HEK293 (cell line): ENCODE measurements at regions not wholly inside any gene's neighbourhood (a gene's known extent, or its start where the extent isn't known, plus 50 kb on each side); places are given as distances from the start of the nearest gene placed in this dataset.

Experiments used
- CTCF ChIA-PET: fragments of 350-600 bp; formaldehyde crosslinking; extraction: SDS; loops from one replicate; lab custom pipeline; 2021; ENCODE audit warnings: antibody characterized with exemption; lab: Yijun Ruan, JAX
- POLR2A ChIA-PET: fragments of 300-600 bp; formaldehyde crosslinking; extraction: SDS; loops from one replicate; lab custom pipeline; 2020; ENCODE audit warnings: antibody characterized with exemption, inconsistent platforms; lab: Yijun Ruan, JAX
- H3K27ac ChIP-seq: fragments of 200-500 bp; sonication (Bioruptor generic); 2 replicates; pipeline ENCODE4 v1.5.1; 2014; ENCODE audit warnings: low read depth, low read length, control low read depth, inconsistent platforms; ENCODE audit errors: extremely low read depth
- H3K36me3 ChIP-seq, 2 experiments: fragments of 200-500 bp in 1 of 2; sonication (Bioruptor generic) in 1 of 2; 1 replicate in 1 of 2; 2 replicates in 1 of 2; pipeline ENCODE4 v1.5.1; 2014 to 2017; ENCODE audit warnings: inconsistent platforms in 2 of 2, low read length in 2 of 2; ENCODE audit not compliant: control insufficient read depth in 2 of 2, insufficient read depth in 1 of 2
- H3K4me1 ChIP-seq: fragments of 200-500 bp; sonication (Bioruptor generic); 2 replicates; pipeline ENCODE4 v1.5.1; 2014; ENCODE audit warnings: mild to moderate bottlenecking, low read length, inconsistent platforms; ENCODE audit not compliant: control insufficient read depth, insufficient read depth
- H3K4me3 ChIP-seq: 2 replicates; pipeline ENCODE4 v1.5.1; 2011; ENCODE audit warnings: low read depth, mild to moderate bottlenecking, control low read depth, low read length, moderate library complexity
- H3K9me3 ChIP-seq: fragments of 200-500 bp; sonication (Bioruptor generic); 2 replicates; pipeline ENCODE4 v1.5.1; 2014; ENCODE audit warnings: low read depth, low read length, inconsistent platforms; ENCODE audit not compliant: control insufficient read depth, insufficient read depth
- FEZF1 ChIP-seq: fragments of 450-650 bp; formaldehyde crosslinking; IDR thresholded peaks from 2 replicates; pipeline ENCODE4 v1.5.1; 2016; ENCODE audit warnings: missing biosample characterization, missing genetic modification characterization
- GFI1B ChIP-seq: fragments of 450-650 bp; formaldehyde crosslinking; IDR thresholded peaks from 2 replicates; pipeline ENCODE4 v1.5.1; 2016; ENCODE audit warnings: missing biosample characterization, missing genetic modification characterization
- HOXC10 ChIP-seq: sonication (generic); formaldehyde crosslinking; IDR thresholded peaks from 2 replicates; pipeline ENCODE4 v1.8.1; 2023; ENCODE audit warnings: mild to moderate bottlenecking, missing genetic modification reagents
- SP2 ChIP-seq: fragments of 450-650 bp; formaldehyde crosslinking; IDR thresholded peaks from 2 replicates; pipeline ENCODE4 v1.5.1; 2016; ENCODE audit warnings: missing biosample characterization, missing genetic modification characterization
- ZBTB1 ChIP-seq: fragments of 450-650 bp; formaldehyde crosslinking; IDR thresholded peaks from 2 replicates; pipeline ENCODE4 v1.5.1; 2016; ENCODE audit warnings: missing biosample characterization, missing genetic modification characterization
- ZBTB11 ChIP-seq: fragments of 450-650 bp; formaldehyde crosslinking; conservative IDR thresholded peaks from 2 replicates; pipeline ENCODE4 v1.5.1; 2016; ENCODE audit warnings: low read depth, missing biosample characterization, missing genetic modification characterization
- ZBTB20 ChIP-seq: fragments of 450-650 bp; formaldehyde crosslinking; IDR thresholded peaks from 2 replicates; pipeline ENCODE4 v1.5.1; 2016; ENCODE audit warnings: missing biosample characterization, missing genetic modification characterization
- ZBTB21 ChIP-seq: fragments of 450-650 bp; formaldehyde crosslinking; IDR thresholded peaks from 2 replicates; pipeline ENCODE4 v1.5.1; 2017; ENCODE audit warnings: missing biosample characterization, missing genetic modification characterization
- ZBTB6 ChIP-seq: fragments of 450-650 bp; formaldehyde crosslinking; IDR thresholded peaks from 2 replicates; pipeline ENCODE4 v1.5.1; 2017; ENCODE audit warnings: missing biosample characterization, missing genetic modification characterization
- ZNF155 ChIP-seq: fragments of 450-650 bp; formaldehyde crosslinking; IDR thresholded peaks from 2 replicates; pipeline ENCODE4 v1.5.1; 2016; ENCODE audit warnings: missing biosample characterization, missing genetic modification characterization
- ZNF280D ChIP-seq: fragments of 450-650 bp; formaldehyde crosslinking; IDR thresholded peaks from 2 replicates; pipeline ENCODE4 v1.5.1; 2016; ENCODE audit warnings: missing biosample characterization, missing genetic modification characterization
- ZNF37A ChIP-seq: fragments of 450-650 bp; IDR thresholded peaks from 2 replicates; pipeline ENCODE4 v1.5.1; 2018; ENCODE audit warnings: missing biosample characterization, missing genetic modification characterization
- ZNF404 ChIP-seq: fragments of 450-650 bp; formaldehyde crosslinking; IDR thresholded peaks from 2 replicates; pipeline ENCODE4 v1.5.1; 2017; ENCODE audit warnings: missing biosample characterization, missing genetic modification characterization
- ZNF423 ChIP-seq: fragments of 450-650 bp; formaldehyde crosslinking; IDR thresholded peaks from 2 replicates; pipeline ENCODE4 v1.5.1; 2016; ENCODE audit warnings: missing biosample characterization, missing genetic modification characterization
- ZNF433 ChIP-seq: fragments of 450-650 bp; formaldehyde crosslinking; IDR thresholded peaks from 2 replicates; pipeline ENCODE4 v1.5.1; 2016; ENCODE audit warnings: missing biosample characterization, missing genetic modification characterization, low read depth
- ZNF555 ChIP-seq: fragments of 450-650 bp; formaldehyde crosslinking; conservative IDR thresholded peaks from 2 replicates; pipeline ENCODE4 v1.5.1; 2017; ENCODE audit warnings: missing biosample characterization, mild to moderate bottlenecking, missing genetic modification characterization, inconsistent platforms
- ZSCAN18 ChIP-seq: fragments of 450-650 bp; formaldehyde crosslinking; IDR thresholded peaks from 2 replicates; pipeline ENCODE4 v1.5.1; 2016; ENCODE audit warnings: missing biosample characterization, missing genetic modification characterization

- POLR2A ChIA-PET = no interaction called here
- H3K36me3 ChIP-seq = no peaks in the 10 kb centered on the region
These were observed 50.0 kb upstream of the ARHGAP18 start for GRCh38 chr6:129759796-129760605.

More at GRCh38 chr6:129759796-129760605, 50.0 kb upstream of the ARHGAP18 start:
- Histone ChIP-seq H3K4me3 (no peak overlapping the region), H3K9me3 (no peaks in the 10 kb centered on the region), H3K4me1 (no peaks in the 10 kb centered on the region), H3K27ac (no peak overlapping the region)
- CTCF ChIA-PET = interaction anchor here (0.6 to 1.1 kb wide), 3 partner anchors 15 to 1630 kb away, joined by 3 to 16 read pairs (median 3); no protein-coding TSS in a partner anchor
- TF ChIP-seq ZNF433 (tag by site-specific recombination) (no peak), GFI1B (no peak), ZBTB1 (no peak), ZBTB6 (tag by site-specific recombination) (no peak), SP2 (tag by site-specific recombination) (no peak), ZBTB21 (no peak), ZNF37A (no peak), ZNF423 (tag by site-specific recombination) (no peak), ZNF155 (tag by site-specific recombination) (no peak), ZBTB20 (tag by site-specific recombination) (no peak), ZBTB11 (tag by site-specific recombination) (no peak), FEZF1 (tag by site-specific recombination) (no peak), ZNF555 (no peak), ZSCAN18 (tag by site-specific recombination) (no peak), ZNF404 (tag by site-specific recombination) (no peak), ZNF280D (tag by site-specific recombination) (no peak), HOXC10 (no peak)
- TF ChIP-seq, all 188 proteins: peak for 0
